ENCODE measurements at regions not wholly inside any gene's neighbourhood (a gene's known extent, or its start where the extent isn't known, plus 50 kb on each side); places are given as distances from the start of the nearest gene placed in this dataset.

DNA sequence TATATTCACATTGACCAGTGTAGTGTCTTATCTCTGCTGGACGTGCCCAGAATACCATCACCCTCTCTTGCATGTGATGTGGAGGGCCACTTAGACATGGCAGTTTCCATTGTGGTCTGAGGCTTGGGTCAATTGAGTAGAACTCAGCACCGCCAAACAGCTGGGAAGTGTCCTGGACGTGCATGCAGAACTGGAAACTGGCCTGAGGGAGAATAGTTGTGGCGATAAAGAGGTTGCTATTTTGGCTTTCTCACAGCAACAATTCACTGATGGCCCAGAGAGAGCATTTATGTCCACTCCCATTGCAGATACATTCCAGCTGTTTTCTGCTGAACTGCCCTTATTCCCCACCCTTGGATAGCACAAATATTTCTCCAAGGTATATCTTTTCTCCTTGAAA is 210.1 kb upstream of the DAAM1 start:
- H3K4ac ChIP-seq (replicated peaks; ENCODE audit: insufficient read length, low read depth, low read length) = no peak overlapping the region
- H3K27ac ChIP-seq (ENCODE audit: low read depth, low read length) = no peak overlapping the region
- H2BK5ac ChIP-seq (ENCODE audit: low read depth, low read length) = no peak overlapping the region
- H2AFZ ChIP-seq (ENCODE audit: low read length) = no peak overlapping the region
- WGBS, 2 experiments (ENCODE audit: extremely low coverage in 1 of 2, insufficient coverage in 1 of 2, insufficient read length in 1 of 2, insufficient replicate concordance in 2 of 2, low coverage in 1 of 2, low lambda C conversion rate in 2 of 2, missing lambda C conversion rate in 1 of 2) = 92% methylated on average over 4 of the region's 4 CpGs; no CpG with 5 or more reads in 1 of the 2 experiments
- H2BK12ac ChIP-seq (ENCODE audit: low read depth, low read length) = no peak overlapping the region
- H2BK120ac ChIP-seq (replicated peaks; ENCODE audit: low read depth, low read length) = no peak overlapping the region
- H2AK5ac ChIP-seq (ENCODE audit: low read depth, low read length) = no peak overlapping the region
- H3K14ac ChIP-seq (ENCODE audit: insufficient read length) = no peak overlapping the region
- H3K27me3 ChIP-seq (replicated peaks in 1 of 4; ENCODE audit: control insufficient read depth in 3 of 4, extremely low read depth in 1 of 4, insufficient read depth in 3 of 4, low read length in 3 of 4) = no peaks in the 10 kb centered on the region
- no peak overlapping the region for H3K18ac ChIP-seq (ENCODE audit: extremely low read depth, low read length)
- no peak for TF ChIP-seq MAFK (IDR thresholded peaks at IDR 0.05; ENCODE audit: low read depth, low read length)
- no peak for TF ChIP-seq ASH2L (IDR thresholded peaks at IDR 0.05; ENCODE audit: low read length)
- no peak overlapping the region for H4K8ac ChIP-seq (ENCODE audit: extremely low read depth, insufficient read depth, low read length)
- CTCF ChIA-PET (ENCODE audit: partially characterized antibody) = no interaction called here
- no peaks in the 10 kb centered on the region for H3K79me2 ChIP-seq (ENCODE audit: control insufficient read depth in 1 of 2, insufficient read depth in 2 of 2, low read length in 2 of 2)
- H4K20me1 ChIP-seq (replicated peaks in 1 of 2; ENCODE audit: control insufficient read depth in 1 of 2, insufficient read depth in 2 of 2, low read length in 2 of 2) = no peaks in the 10 kb centered on the region
- no peak overlapping the region for H3K56ac ChIP-seq (replicated peaks; ENCODE audit: insufficient read length, low read depth, low read length)
- no peak overlapping the region for H4K91ac ChIP-seq (replicated peaks; ENCODE audit: insufficient read length, low read length)
- DNase-seq (ENCODE audit: low read depth in 1 of 2, low spot score in 2 of 2) (no peak), FAIRE-seq (no peak)
- no peak overlapping the region for H4K5ac ChIP-seq (ENCODE audit: insufficient read length, low read depth, low read length)
- H3K36me3 ChIP-seq (ENCODE audit: control insufficient read depth in 2 of 4, insufficient read depth in 4 of 4, low read length in 3 of 4) = no peaks in the 10 kb centered on the region
- H3K79me1 ChIP-seq (ENCODE audit: low read depth, low read length) = no peaks in the 10 kb centered on the region
- no peak overlapping the region for H3K9ac ChIP-seq (replicated peaks in 1 of 4; ENCODE audit: extremely low read depth in 1 of 4, low read depth in 3 of 4, low read length in 3 of 4)
- POLR2A ChIA-PET (ENCODE audit: partially characterized antibody) = no interaction called here
- no peaks in the 10 kb centered on the region for H3K4me1 ChIP-seq (replicated peaks in 1 of 4; ENCODE audit: control insufficient read depth in 3 of 4, insufficient read depth in 4 of 4, low read length in 3 of 4)
- H3K23me2 ChIP-seq (ENCODE audit: low read depth, low read length) = no peaks in the 10 kb centered on the region
- no peak overlapping the region for H3K4me2 ChIP-seq (ENCODE audit: insufficient read depth in 1 of 2, low read depth in 2 of 2, low read length in 2 of 2)
- no peak overlapping the region for H3K23ac ChIP-seq (ENCODE audit: insufficient read length)
- no peaks in the 10 kb centered on the region for H3K9me3 ChIP-seq (ENCODE audit: insufficient read depth in 2 of 2, low read depth in 1 of 2, low read length in 1 of 2)
- H3K4me3 ChIP-seq (ENCODE audit: extremely low read depth in 1 of 4, insufficient read depth in 2 of 4, low read depth in 3 of 4, low read length in 4 of 4) = no peak overlapping the region
- H2BK20ac ChIP-seq (ENCODE audit: low read length) = no peak overlapping the region
- no peak overlapping the region for H2BK15ac ChIP-seq (ENCODE audit: low read length)
